Limb (tissue), 2 donors: ENCODE measurements at regions not wholly inside any gene's neighbourhood (a gene's known extent, or its start where the extent isn't known, plus 50 kb on each side); places are given as distances from the start of the nearest gene placed in this dataset.

Experiments used
- DNase-seq, 2 donors: peaks; one replicate each; pipeline ENCODE4 v3.0.0-alpha.2; 2016; ENCODE audit errors: extremely low spot score in 2 of 2

DNA sequence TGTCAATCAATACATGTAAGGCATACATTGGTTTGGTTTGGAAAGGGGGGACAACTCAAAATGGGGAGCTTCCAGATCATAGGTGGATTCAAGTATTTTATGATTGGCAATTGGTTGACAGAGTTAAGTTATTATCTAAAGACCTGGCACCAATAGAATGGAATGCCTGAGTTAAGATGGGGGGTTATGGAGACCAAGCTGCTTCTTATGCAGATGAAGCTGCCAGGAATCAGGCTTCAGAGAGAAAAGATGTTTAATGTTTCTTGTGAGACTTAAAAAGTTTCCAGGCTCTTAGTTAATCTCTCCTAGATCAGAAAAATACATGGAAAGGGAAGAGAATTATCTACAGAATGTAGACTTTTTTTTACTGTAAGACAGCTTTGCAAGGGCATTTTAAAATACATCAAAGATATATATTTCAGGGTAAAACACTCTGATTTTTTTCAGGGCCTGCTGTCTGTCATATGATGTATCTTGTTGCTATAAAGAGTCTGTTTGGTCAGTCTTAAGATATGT, 1343.2 kb upstream of the LRRTM1 start:
- DNase-seq: no peak

DNA sequence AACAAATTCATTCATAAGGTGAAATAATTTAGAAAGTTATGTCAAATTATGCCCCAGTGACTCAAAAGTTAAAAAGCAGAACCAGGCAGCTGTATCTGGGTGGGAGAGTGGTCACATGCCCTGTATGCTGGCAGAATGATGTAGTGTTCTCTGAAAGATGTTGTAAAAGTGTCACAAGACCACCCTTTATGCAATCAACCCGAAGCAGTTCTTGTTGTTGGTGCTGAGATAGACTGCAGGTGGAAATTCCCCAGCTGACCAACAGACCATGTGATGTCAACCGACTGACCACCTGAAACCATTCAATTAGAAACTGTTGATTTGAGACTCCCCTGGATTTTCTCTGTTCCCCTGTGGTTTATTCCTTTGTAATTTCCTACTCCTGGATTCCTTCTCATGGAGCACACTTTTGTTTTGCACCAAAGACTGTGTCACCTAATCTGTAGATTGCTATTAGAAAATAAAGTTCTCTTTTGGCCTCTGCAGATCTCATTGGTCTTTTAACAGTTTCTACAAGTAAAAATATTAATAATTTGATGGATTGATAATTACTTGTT, 1341.3 kb upstream of the LRRTM1 start:
- DNase-seq: no peak

DNA sequence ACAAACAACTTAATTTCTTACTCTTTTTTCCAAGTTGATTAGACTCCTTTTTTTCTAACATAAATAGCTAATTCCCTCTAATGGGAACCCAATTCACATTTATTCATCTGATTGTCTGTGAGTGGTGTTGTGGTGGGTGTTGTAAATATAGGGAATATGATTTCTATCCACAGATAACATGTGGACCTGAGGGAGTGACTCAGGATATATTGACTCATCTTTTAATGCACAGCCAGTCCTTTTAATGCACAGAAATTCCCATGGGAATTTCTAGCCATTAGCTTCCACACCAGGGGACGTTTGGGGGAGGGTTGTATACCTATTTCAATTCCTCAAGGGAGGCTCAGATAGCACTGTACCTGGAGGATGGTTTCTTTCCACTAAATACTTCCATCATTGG, 1339.6 kb upstream of the LRRTM1 start:
- DNase-seq: no peak

DNA sequence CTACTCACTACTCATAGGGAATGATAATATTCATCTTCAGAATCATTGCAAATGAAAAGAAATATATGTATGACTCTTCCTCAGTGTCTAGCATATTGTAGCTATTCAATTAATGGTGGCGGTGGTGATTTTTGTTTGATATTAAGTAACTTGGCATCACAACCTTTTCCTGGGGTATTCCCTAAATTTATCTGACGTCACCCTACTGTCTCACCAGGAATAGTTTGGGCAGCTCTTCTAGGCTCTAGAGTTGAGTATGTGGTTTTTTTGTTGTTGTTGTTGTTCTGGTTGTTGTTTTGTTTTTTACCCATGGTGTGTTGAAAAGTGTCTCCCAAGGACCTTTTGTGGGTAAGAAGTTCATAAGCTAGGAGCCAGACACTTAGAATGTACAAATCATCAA, 1320.3 kb upstream of the LRRTM1 start:
- DNase-seq: no peak

DNA sequence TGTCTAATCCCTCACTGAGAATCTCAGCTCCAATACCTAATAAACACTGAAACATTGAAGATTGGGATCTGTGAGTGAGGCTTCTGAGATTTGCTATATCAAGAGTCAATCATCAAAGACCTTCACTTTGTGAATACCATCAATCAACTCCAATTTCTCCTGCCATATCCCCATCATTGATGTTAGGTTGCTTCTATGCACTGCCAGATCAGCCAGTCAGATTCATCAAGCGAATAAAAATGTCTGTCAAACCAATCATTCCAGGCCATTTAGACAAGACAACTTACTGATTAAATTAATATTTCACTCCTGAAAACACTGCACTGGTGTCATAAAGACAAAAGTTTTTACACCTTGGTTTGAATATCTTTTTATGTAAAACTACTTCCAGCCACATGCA, 1295.5 kb upstream of the LRRTM1 start:
- DNase-seq: no peak

DNA sequence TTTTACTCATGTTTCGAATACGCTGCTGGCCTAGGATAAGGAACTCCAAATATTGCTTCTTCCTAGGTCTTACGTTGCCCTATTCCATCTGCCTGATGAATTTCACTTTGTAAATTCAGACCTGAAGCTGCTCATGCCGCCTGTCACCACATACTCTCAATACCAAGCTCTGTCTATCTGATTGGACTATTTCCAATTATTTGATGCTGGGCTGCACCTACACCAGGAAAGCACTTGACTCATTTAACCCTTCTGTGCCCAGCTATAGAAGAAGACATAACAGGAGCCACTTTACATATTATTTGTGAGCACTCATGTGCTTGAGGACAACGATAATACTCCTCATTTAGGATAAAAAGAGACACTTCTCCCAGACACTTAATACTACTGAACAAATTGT, 1293.9 kb upstream of the LRRTM1 start:
- no peak for DNase-seq

DNA sequence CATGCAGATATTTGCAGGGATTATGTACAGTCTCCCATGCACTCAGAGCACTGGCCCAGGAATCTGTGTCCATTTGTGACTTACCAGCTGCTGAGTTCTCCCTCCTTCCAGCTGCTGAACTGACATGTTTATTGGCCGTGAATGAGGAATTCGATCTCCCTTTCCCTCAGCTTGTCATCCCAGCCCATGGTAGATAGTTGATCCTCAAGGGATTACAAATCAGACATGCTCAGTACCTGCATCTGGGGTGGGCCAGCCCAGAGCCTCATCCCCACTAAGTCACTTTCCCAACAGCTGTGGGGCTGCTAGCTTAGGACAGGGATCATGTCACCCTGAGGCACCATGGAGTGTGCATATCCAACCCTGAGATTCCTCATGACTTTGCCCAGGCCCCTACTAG, 1284.9 kb upstream of the LRRTM1 start:
- DNase-seq: no peak

DNA sequence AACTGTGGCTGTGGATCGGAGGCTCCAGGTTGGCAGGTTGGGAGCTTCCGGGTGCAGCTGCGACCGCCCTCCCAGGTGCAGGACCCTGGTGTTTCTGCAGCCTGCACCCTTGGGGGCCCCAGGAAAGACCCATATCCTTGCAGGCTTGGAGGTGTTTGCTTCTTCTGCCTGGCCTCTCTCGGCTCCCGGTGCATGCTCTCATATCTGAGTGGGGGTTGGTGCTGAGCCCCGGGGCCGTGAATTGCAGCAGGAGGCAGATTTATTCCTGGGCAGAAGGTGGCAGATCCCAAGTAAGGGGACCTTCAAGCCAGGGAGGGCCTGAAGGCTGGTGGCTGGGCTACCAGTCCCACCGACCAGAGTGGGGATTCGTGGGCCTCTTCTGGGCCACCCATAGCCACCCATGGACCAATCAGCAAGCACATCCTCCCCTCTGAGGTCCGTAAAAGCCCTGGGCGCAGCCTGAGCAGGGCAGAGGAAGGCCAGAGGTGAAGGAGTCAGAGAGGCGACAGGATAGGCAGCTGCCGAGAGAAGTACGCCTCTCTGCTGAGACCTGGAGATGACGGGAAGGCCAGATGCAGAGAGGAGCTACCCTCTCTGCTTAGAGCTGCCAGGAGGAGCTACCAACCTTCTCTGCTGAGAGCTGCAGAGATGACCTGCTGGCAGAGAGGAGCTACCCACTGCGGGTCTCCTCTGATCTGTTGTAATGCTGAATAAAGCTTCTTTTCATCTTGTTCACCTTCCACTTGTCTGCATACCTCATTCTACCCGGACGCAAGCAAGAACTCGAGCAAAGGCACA, 1279.0 kb upstream of the LRRTM1 start:
- no peak for DNase-seq

DNA sequence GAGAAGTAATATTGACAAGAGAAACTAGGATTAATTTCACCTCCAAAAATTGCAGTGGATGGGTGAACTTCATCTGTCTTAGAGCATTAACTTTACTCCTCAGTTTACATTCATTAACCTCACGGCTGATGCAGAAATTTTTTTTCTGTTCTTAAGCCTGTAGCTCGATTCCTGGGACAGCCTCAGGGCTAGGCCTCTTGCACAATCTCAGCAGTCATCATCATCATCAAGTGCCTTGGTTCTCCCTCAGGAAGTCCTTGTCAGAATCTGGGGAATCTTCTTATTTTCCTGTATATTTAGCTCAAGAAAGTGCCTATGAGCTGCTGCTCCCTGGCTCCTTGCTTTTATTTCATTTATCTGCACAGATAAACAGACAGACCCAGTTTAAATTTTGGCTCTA, 1272.2 kb upstream of the LRRTM1 start:
- no peak for DNase-seq

DNA sequence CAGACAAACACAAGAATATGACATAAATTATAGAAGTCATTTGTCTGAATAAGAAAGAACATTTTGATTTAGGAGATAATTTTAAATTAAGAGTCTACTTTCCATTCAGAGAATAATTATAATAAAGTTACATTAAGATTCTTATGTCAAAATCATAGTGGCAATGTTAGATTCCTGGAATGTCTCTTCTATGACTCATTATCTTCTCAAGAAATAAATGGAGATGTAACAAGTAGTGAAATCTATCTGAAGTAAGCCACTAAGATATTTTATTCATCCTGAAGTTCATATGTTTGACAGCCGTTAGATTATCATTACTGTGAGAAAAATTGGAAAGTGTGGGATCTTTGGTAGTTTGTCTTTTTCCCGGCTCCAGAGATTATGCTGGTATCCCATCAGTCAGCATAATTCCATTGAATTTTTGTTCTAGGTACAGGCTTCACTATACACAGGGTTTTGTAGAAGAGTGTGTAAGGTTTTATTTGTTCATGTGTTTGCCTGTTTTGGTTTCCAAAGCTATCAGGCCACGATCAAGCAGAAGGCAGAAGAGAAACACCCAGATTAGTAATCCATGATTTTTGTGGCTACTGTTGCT, 1246.6 kb upstream of the LRRTM1 start:
- no peak for DNase-seq

DNA sequence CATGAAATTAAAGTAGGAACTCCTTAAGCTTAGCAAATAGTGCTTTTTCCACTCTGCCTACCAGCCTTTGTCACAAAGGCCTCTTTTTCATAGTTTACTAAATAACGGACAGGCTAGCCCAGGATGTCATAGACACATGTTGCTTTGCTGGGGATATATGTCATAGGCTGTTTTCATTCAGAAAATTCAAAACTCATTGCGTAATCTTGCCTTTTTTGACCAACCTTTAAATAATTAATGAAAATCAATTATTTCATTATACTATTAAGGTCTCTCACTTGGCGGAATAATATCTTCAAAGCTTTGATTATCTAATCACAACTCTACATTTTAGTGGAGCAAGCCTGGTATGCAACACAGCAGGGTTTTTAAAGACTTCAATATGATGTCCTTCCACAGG, 1245.7 kb upstream of the LRRTM1 start:
- no peak for DNase-seq

DNA sequence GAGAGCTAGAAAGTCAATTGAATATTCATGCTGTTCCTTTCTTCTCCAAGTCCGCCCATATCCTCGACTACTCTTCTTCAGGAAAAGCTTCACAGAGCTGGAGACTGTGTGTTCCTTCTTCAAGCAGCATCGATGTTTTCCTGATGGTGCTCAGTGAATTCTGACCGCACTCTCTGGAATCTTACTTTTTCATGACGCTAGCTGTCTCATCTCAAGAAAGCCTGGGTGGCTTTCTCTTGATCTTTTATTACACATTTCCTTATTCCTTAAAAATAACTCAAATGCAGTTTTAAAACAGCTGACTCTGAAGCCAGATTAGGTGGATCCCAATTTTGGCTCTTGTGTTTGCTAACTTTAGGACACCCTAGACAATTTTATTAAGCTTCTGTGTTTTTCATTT, 1245.1 kb upstream of the LRRTM1 start:
- DNase-seq: no peak

DNA sequence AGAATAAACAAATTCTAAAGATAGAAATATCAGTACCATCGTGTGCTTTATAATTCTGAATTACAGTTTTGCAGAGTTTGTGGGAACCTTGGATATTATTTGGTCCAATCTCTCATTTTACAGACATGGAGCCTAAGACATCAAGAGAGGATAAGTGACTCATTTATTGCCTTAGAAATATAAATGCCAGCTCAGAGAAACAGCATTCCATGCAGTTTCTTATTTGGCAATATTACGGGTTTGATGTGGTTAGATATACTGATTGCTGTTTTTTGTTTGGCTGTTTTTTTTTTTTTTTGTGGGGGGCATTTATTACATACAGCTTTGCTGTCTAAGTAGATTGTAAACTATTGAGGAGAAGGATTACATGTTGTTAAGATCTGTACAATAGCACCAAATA, 1241.1 kb upstream of the LRRTM1 start:
- no peak for DNase-seq

DNA sequence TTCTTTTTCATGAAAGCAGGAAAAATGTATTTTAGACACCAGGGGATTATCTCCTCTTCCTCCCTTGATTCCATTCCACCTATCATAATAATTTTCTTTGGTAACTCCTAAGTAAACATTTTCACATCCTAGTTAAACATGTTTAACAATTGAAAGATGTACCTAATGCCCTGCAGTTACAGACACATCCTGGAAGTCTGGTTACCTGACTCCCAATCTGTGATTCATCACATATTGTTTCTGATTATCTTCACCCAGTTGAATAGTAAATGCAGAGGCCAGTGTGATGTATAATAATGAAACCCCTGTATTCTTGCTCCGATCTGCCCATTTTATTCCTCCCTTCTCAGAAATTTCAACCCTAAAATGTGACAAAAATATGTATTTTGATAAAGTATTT, 1237.6 kb upstream of the LRRTM1 start:
- no peak for DNase-seq

DNA sequence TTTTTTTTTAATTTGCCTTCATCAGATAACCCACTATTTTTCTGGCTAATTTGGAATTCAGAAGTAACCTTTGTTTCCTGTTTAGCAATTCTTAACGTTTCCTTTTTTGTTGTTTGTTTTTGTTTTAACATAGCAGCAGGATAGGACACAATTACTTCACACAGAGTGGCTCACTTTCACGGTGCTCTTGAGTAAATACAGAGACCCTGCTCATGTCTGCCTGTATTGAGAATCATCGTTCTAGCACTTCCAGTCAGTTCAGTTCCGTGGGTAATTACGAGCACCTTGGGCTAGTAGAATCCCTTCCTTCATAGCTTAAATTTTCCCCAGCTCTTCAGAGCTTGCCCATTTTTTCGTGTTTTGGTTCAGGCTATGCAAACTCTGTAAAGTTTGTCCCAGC, 1225.4 kb upstream of the LRRTM1 start:
- DNase-seq: no peak

DNA sequence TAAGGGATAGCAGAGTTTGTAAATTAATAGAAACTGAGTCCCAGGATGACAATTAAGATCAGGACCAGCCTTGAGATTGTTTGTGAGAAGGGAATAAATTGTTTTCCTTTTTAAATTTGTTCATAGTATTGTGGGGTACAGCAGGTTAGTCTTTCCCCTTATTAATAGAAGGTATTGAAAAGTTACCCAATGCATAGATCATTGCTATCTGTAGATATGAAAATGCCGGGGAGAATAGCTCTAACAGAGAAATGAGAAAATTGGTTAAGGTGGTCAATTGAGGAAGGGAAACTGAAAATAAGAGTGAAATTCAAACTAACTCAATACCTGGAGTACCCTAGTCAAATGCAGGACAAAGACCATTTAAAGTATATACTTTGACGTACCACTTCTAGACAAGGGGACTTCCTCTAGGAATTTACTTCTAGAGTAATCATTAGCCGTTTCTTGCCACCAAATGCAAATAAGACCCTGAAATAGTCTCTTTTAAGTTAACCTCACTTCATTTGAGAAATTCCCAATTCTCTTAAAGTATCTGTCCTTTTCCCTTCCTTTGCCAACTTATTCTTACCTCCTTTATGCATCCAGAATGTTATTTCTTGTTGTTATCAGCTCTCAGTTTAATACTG, 1224.4 kb upstream of the LRRTM1 start:
- DNase-seq: no peak

DNA sequence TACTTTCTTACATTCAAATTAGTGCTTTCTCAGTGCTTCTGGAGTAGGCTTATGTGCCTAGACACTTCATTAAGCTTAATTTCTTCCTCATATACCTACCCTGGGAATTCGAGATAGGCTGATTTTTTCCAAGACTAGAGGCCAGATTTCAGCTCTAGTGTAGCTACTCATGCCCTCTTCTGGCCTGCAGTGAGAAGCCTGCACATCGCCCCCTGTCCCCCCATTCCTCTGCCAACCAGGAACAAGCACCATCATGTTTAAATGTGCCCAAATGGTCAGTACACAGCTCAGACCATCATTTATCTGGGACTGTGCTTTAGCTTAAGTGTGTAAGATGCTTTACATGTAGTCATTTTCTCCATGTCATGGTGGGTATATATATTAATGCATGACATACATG, 1218.8 kb upstream of the LRRTM1 start:
- no peak for DNase-seq

DNA sequence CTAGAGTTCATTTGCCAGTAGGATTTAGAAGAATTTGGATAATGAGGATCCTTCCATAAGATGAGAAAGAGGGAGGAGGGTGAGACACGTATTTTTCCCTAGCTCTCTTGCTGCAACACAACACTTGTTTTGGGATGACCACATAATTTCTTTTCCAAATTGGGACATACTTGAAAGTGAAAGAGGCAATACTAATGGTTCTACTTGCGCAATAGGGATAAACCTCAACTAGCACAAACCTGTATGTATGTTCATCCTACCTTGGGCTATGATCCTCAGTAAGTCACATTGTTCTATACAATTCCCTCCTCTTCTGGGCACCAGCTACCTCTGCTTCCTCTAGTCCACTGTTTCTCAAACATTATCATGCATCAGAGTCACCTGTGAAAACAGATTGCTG, 1208.8 kb upstream of the LRRTM1 start:
- DNase-seq: no peak

DNA sequence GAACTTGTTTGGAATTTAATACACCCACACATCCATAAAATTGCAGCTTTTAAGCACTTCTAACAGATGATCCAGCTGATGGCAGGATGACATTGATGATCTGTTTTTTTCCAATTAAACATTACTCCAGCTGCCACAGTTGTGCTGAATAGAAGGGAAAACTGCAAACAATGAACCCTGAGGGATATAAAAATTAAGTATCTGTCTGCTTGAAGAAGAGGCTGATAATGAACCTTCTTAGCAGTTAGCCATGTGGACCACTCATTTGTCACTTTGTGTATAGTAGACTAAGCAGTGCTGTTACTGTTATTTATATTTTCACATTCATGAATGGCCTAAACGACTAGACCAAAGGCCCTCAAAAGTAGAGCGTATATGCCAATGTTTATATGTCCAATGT, 1201.0 kb upstream of the LRRTM1 start:
- DNase-seq: no peak

DNA sequence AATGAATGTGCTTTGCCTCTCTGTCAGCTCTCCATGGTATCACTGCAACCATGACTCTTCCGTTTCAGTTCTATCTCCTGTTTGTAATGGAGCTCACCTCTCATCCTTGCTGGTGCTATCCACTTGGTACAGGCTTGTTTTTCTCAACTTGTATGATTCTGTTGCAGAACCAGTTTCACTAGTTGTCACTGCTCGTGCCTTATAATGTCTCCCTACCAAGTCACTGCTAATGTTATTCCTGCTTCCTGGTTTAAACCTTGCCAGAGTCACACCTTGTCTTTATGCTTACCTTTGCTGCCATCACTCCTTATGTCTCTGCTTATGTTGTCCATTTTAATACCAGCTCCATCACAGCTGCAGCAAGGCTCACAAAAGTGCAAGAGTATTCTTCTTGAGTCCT, 1191.0 kb upstream of the LRRTM1 start:
- DNase-seq: no peak

DNA sequence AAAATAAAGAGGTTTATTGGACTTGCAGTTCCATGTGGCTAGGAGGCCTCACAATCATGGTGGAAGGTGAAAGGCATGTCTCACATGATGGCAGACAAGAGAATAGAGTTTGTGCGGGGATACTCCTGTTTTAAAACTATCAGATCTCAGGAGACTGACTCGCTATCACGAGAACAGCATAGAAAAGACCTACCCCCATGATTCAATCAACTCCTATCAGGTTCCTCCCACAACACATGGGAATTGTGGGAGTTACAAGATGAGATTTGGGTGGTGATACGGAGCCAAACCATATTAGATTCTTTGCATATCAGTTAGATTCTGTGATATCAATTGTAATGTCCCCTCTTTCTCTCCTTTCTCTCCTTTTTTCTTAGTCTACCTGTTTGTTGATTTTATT, 1178.7 kb upstream of the LRRTM1 start:
- DNase-seq: no peak

DNA sequence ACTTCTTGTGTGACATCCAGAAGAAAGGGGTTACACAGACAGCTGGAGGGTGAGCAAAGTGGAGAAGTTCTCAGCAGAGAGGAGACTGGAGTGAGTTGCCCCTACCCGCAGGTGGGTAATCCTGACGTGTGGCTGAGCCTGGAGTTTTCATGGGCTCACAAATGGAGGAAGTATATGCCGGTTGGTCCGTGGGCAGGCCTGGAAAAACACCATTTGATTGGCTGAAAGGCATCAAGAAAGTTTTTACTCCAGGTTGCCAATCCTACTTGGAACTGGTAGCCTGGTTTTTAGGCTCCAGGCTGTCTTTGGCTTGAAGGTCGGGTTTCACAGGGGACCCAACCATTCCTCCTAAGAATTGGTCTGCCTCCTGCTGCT, 1177.4 kb upstream of the LRRTM1 start:
- DNase-seq: no peak
